IMR-90 (cell line): ENCODE measurements at regions not wholly inside any gene's neighbourhood (a gene's known extent, or its start where the extent isn't known, plus 50 kb on each side); places are given as distances from the start of the nearest gene placed in this dataset.

Experiments
- ATAC-seq: fragments of 200-7000 bp; cut with Tn5 transposase; 2 replicates; pipeline ENCODE4 v1.9.1; 2020; ENCODE audit warnings: low read depth, mild to moderate bottlenecking, moderate library complexity
- BruUV-seq: library from RNA; stranded (reverse); fragments of 400-500 nt; replicated peaks from 2 replicates; lab custom pipeline; 2021; lab: Mats Ljungman, UMichigan
- CTCF ChIA-PET: fragments of 300-600 bp; formaldehyde crosslinking; extraction: SDS; loops from one replicate; lab custom pipeline; 2021; ENCODE audit warnings: antibody characterized with exemption; lab: Yijun Ruan, JAX
- POLR2A ChIA-PET: fragments of 300-600 bp; sonication (Branson Sonifier 250); formaldehyde crosslinking; loops from one replicate; lab custom pipeline; 2022; ENCODE audit warnings: antibody characterized with exemption; ENCODE audit not compliant: unreplicated experiment; lab: Charles Lee
- DNase-seq: peaks from one replicate; pipeline ENCODE4 v3.0.0; 2013
- H2AFZ ChIP-seq: replicated peaks from 2 replicates; pipeline ENCODE3; 2013; ENCODE audit warnings: low read length, mild to moderate bottlenecking; ENCODE audit not compliant: poor library complexity
- H2AK5ac ChIP-seq: 2 replicates; pipeline ENCODE4 v1.6.1; 2013; ENCODE audit warnings: low read depth, low read length, inconsistent platforms
- H2AK9ac ChIP-seq: replicated peaks from 2 replicates; pipeline ENCODE3; 2013; ENCODE audit warnings: mild to moderate bottlenecking, low read depth, low read length, moderate library complexity; ENCODE audit not compliant: poor library complexity
- H2BK120ac ChIP-seq: 2 replicates; pipeline ENCODE4 v1.6.1; 2013; ENCODE audit warnings: low read depth, low read length, inconsistent platforms
- H2BK15ac ChIP-seq: 3 replicates; pipeline ENCODE4 v1.6.1; 2013; ENCODE audit warnings: low read depth, low read length, inconsistent platforms
- H2BK20ac ChIP-seq: 2 replicates; pipeline ENCODE4 v1.6.1; 2013; ENCODE audit warnings: low read depth, mild to moderate bottlenecking, inconsistent platforms, low read length, moderate library complexity
- H2BK5ac ChIP-seq: 2 replicates; pipeline ENCODE4 v1.6.1; 2013; ENCODE audit warnings: mild to moderate bottlenecking, low read depth, low read length, inconsistent platforms; ENCODE audit not compliant: poor library complexity, severe bottlenecking
- H3K14ac ChIP-seq: replicated peaks from 2 replicates; pipeline ENCODE4 v1.6.1; 2013; ENCODE audit warnings: low read depth, low read length, inconsistent platforms
- H3K18ac ChIP-seq: 2 replicates; pipeline ENCODE4 v1.6.1; 2013; ENCODE audit warnings: low read depth, low read length, control low read depth
- H3K23ac ChIP-seq: 2 replicates; pipeline ENCODE4 v1.6.1; 2013; ENCODE audit warnings: low read depth, low read length, inconsistent platforms
- H3K27ac ChIP-seq: 2 replicates; pipeline ENCODE4 v1.5.1; 2013; ENCODE audit warnings: mild to moderate bottlenecking, control low read depth, low read length; ENCODE audit not compliant: insufficient read depth
- H3K27me3 ChIP-seq: 2 replicates; pipeline ENCODE4 v1.6.1; 2013; ENCODE audit warnings: low read length; ENCODE audit not compliant: control insufficient read depth, insufficient read depth
- H3K36me3 ChIP-seq: 2 replicates; pipeline ENCODE4 v1.6.1; 2013; ENCODE audit warnings: low read length, mixed read lengths; ENCODE audit not compliant: control insufficient read depth, insufficient read depth
- H3K4ac ChIP-seq: 2 replicates; pipeline ENCODE4 v1.6.1; 2013; ENCODE audit warnings: low read depth, low read length, inconsistent platforms
- H3K4me1 ChIP-seq: 2 replicates; pipeline ENCODE4 v1.6.1; 2013; ENCODE audit warnings: low read length, mixed read lengths; ENCODE audit not compliant: control insufficient read depth, insufficient read depth
- H3K4me2 ChIP-seq: 2 replicates; pipeline ENCODE4 v1.6.1; 2013; ENCODE audit warnings: low read depth, mild to moderate bottlenecking, control low read depth, low read length, moderate library complexity
- H3K4me3 ChIP-seq: 2 replicates; pipeline ENCODE4 v1.5.1; 2013; ENCODE audit warnings: low read depth, mild to moderate bottlenecking, control low read depth, low read length, moderate library complexity; ENCODE audit not compliant: insufficient read depth
- H3K56ac ChIP-seq: 2 replicates; pipeline ENCODE4 v1.6.1; 2013; ENCODE audit warnings: low read length, inconsistent platforms; ENCODE audit not compliant: insufficient read depth; ENCODE audit errors: extremely low read depth
- H3K79me1 ChIP-seq, 2 experiments: 2 replicates each; pipeline ENCODE4 v1.6.1; 2013; ENCODE audit warnings: low read length in 2 of 2, inconsistent platforms in 1 of 2, low read depth in 1 of 2
- H3K9ac ChIP-seq: 2 replicates; pipeline ENCODE4 v1.6.1; 2013; ENCODE audit warnings: low read depth, low read length, control low read depth
- H3K9me1 ChIP-seq: 2 replicates; pipeline ENCODE4 v1.6.1; 2013; ENCODE audit warnings: low read length, inconsistent platforms; ENCODE audit not compliant: insufficient read depth
- H3K9me3 ChIP-seq: 2 replicates; pipeline ENCODE4 v1.6.1; 2013; ENCODE audit warnings: low read length; ENCODE audit not compliant: control insufficient read depth, insufficient read depth
- H4K20me1 ChIP-seq: 2 replicates; pipeline ENCODE4 v1.6.1; 2013; ENCODE audit warnings: low read length, inconsistent platforms; ENCODE audit not compliant: insufficient read depth
- H4K5ac ChIP-seq: 2 replicates; pipeline ENCODE4 v1.6.1; 2013; ENCODE audit warnings: mild to moderate bottlenecking, low read depth, low read length, control low read depth
- H4K8ac ChIP-seq, 2 experiments: 2 replicates each; pipeline ENCODE4 v1.6.1; 2013; ENCODE audit warnings: low read depth in 2 of 2, low read length in 2 of 2, control low read depth in 1 of 2, inconsistent platforms in 1 of 2
- H4K91ac ChIP-seq: 2 replicates; pipeline ENCODE4 v1.6.1; 2013; ENCODE audit warnings: low read depth, low read length, inconsistent platforms; ENCODE audit not compliant: insufficient read depth
- CHD1 ChIP-seq: IDR thresholded peaks from 2 replicates; pipeline ENCODE4 v1.6.1; 2012; ENCODE audit warnings: low read depth, low read length, improper control_type of control experiment
- CTCF ChIP-seq: conservative IDR thresholded peaks from 2 replicates; pipeline ENCODE4 v1.5.1; 2012; ENCODE audit warnings: mild to moderate bottlenecking, low read depth, low read length, improper control_type of control experiment
- ELK1 ChIP-seq: fragments of 150-350 bp; IDR thresholded peaks from 2 replicates; pipeline ENCODE4 v1.6.1; 2016; ENCODE audit warnings: low read depth, mild to moderate bottlenecking, low read length, moderate library complexity, borderline replicate concordance
- MAFK ChIP-seq: IDR thresholded peaks from 2 replicates; pipeline ENCODE4 v1.6.1; 2012; ENCODE audit warnings: low read depth, low read length, improper control_type of control experiment
- MAZ ChIP-seq: IDR thresholded peaks from 2 replicates; pipeline ENCODE4 v1.6.1; 2012; ENCODE audit warnings: low read depth, mild to moderate bottlenecking, low read length, improper control_type of control experiment, moderate library complexity, borderline replicate concordance
- RCOR1 ChIP-seq: IDR thresholded peaks from 2 replicates; pipeline ENCODE4 v1.6.1; 2012; ENCODE audit warnings: mild to moderate bottlenecking, low read length, improper control_type of control experiment; ENCODE audit not compliant: insufficient replicate concordance
- RFX5 ChIP-seq: IDR thresholded peaks from 2 replicates; pipeline ENCODE4 v1.8.0; 2012; ENCODE audit warnings: low read depth, mild to moderate bottlenecking, low read length, moderate library complexity
- SMC3 ChIP-seq: fragments of 150-350 bp; IDR thresholded peaks from 2 replicates; pipeline ENCODE4 v1.6.1; 2016; ENCODE audit warnings: low read depth, mild to moderate bottlenecking, antibody characterized with exemption, low read length, moderate library complexity
- WGBS, 2 experiments: methylation state at CpG; one replicate each; pipeline versions ENCODE4 v1.1.5 to v1.1.7; 2013; ENCODE audit warnings: missing lambda C conversion rate in 2 of 2; ENCODE audit not compliant: insufficient read length in 1 of 2; ENCODE audit errors: extremely low coverage in 2 of 2; 5-methylcytosine and 5-hydroxymethylcytosine counted together
- dilution Hi-C: fragments of 300-500 bp; cut with HindIII; formaldehyde crosslinking; loops from one replicate; pipeline ENCODE4 v1.14.3; 2018; ENCODE audit warnings: low sequenced_read_pairs; ENCODE audit not compliant: unreplicated experiment
- in situ Hi-C: fragments of 300-500 bp; cut with MboI; formaldehyde crosslinking; loops from 3 replicates; pipeline ENCODE4 v1.14.3; 2019; ENCODE audit warnings: low sequenced_read_pairs, inconsistent platforms, mixed read lengths
- intact Hi-C: fragments of 100-400 bp; cut with micrococcal nuclease; formaldehyde crosslinking; loops from 2 replicates; pipeline ENCODE4 v1.10.0; 2022

GRCh38 chr5:143874312-143874711 lies 62.4 kb downstream of the HMHB1 start:
- no peak overlapping the region for H3K14ac ChIP-seq
- H4K91ac ChIP-seq = no peak overlapping the region
- H3K4me1 ChIP-seq = no peaks in the 10 kb centered on the region; the same call in 1 of the 2 replicates
- dilution Hi-C loops = no loop called here
- H2BK120ac ChIP-seq = no peak overlapping the region; the same call in 1 of the 2 replicates
- in situ Hi-C loops = no loop called here
- H3K79me1 ChIP-seq = no peaks in the 10 kb centered on the region
- WGBS, 2 experiments = 17% methylated on average over 1 of the region's 4 CpGs; no CpG with 5 or more reads in 1 of the 2 experiments
- no peaks in the 10 kb centered on the region for H3K27me3 ChIP-seq
- H3K9me3 ChIP-seq = no peaks in the 10 kb centered on the region
- no peak overlapping the region for H3K9ac ChIP-seq
- DNase-seq (peak; percentile 16), ATAC-seq (peak; percentile 86)
- BruUV-seq = no TSS peak
- POLR2A ChIA-PET = no interaction called here
- no peak overlapping the region for H4K5ac ChIP-seq
- H4K8ac ChIP-seq = 0 out of 4 replicates have a peak overlapping the region, but pooled peaks of 1 of the 2 experiments have one; percentile 5
- H3K27ac ChIP-seq = no peak overlapping the region
- no peak overlapping the region for H2AK5ac ChIP-seq
- no peak overlapping the region for H3K23ac ChIP-seq
- H3K9me1 ChIP-seq = 0 out of 2 replicates have a peak, but pooled peaks cover 3% of the 10 kb centered on the region
- TF ChIP-seq ELK1 (no peak), CTCF (no peak), MAFK (peak; percentile 98), RFX5 (no peak), CHD1 (no peak), MAZ (no peak), RCOR1 (no peak), SMC3 (no peak)
- no peak overlapping the region for H2BK15ac ChIP-seq
- H4K20me1 ChIP-seq = no peaks in the 10 kb centered on the region
- CTCF ChIA-PET = no interaction called here
- H3K4me3 ChIP-seq = no peak overlapping the region
- H3K4me2 ChIP-seq = no peak overlapping the region
- no peak overlapping the region; the same call in 1 of the 2 replicates for H2BK20ac ChIP-seq
- no peak overlapping the region for H3K56ac ChIP-seq
- H3K4ac ChIP-seq = no peak overlapping the region
- H2AFZ ChIP-seq = peak overlapping the region; percentile 16
- H2AK9ac ChIP-seq = no peak overlapping the region
- H3K36me3 ChIP-seq = no peaks in the 10 kb centered on the region
- H3K18ac ChIP-seq = no peak overlapping the region
- intact Hi-C loops = no loop called here
- H2BK5ac ChIP-seq = no peak overlapping the region
